H1 (cell line): ENCODE measurements at regions not wholly inside any gene's neighbourhood (a gene's known extent, or its start where the extent isn't known, plus 50 kb on each side); places are given as distances from the start of the nearest gene placed in this dataset.

Experiments used
- CTCF ChIA-PET: fragments of 300-600 bp; sonication (Branson Sonifier 250); formaldehyde crosslinking; loops from one replicate; lab custom pipeline; 2021; ENCODE audit not compliant: partially characterized antibody; lab: Charles Lee
- POLR2A ChIA-PET: fragments of 300-600 bp; sonication (Branson Sonifier 250); formaldehyde crosslinking; loops from one replicate; lab custom pipeline; 2021; ENCODE audit warnings: inconsistent platforms; ENCODE audit not compliant: partially characterized antibody; lab: Charles Lee
- DNase-seq, 2 experiments: peaks; one replicate each; pipeline versions ENCODE4 v3.0.0 to v3.0.0-alpha.2; 2010 to 2022; ENCODE audit warnings: low spot score in 2 of 2, low read depth in 1 of 2, mixed read lengths in 1 of 2
- FAIRE-seq: peaks from 2 replicates; lab custom pipeline; 2011; peaks lifted over from hg19 to GRCh38; lab: Jason Lieb, UNC
- H2AFZ ChIP-seq: 2 replicates; pipeline ENCODE4 v1.8.1; 2012; ENCODE audit warnings: low read length, inconsistent platforms
- H2AK5ac ChIP-seq: 2 replicates; pipeline ENCODE4 v1.6.1; 2013; ENCODE audit warnings: low read depth, low read length
- H2BK120ac ChIP-seq: replicated peaks from 2 replicates; pipeline ENCODE3; 2013; ENCODE audit warnings: low read depth, low read length, inconsistent platforms
- H2BK12ac ChIP-seq: 2 replicates; pipeline ENCODE4 v1.6.1; 2013; ENCODE audit warnings: low read depth, low read length
- H2BK15ac ChIP-seq: 2 replicates; pipeline ENCODE4 v1.6.1; 2013; ENCODE audit warnings: low read length
- H2BK20ac ChIP-seq: 2 replicates; pipeline ENCODE4 v1.6.1; 2013; ENCODE audit warnings: low read length
- H2BK5ac ChIP-seq: 2 replicates; pipeline ENCODE4 v1.6.1; 2013; ENCODE audit warnings: low read depth, low read length
- H3K14ac ChIP-seq: 2 replicates; pipeline ENCODE4 v1.6.1; 2013; ENCODE audit warnings: inconsistent platforms; ENCODE audit not compliant: insufficient read length
- H3K18ac ChIP-seq: 2 replicates; pipeline ENCODE4 v1.6.1; 2013; ENCODE audit warnings: low read length; ENCODE audit errors: extremely low read depth
- H3K23ac ChIP-seq: 2 replicates; pipeline ENCODE4 v1.6.1; 2013; ENCODE audit warnings: inconsistent platforms; ENCODE audit not compliant: insufficient read length
- H3K23me2 ChIP-seq: 2 replicates; pipeline ENCODE4 v1.6.1; 2013; ENCODE audit warnings: low read depth, low read length
- H3K27ac ChIP-seq: 2 replicates; pipeline ENCODE4 v1.6.1; 2011; ENCODE audit warnings: low read depth, low read length, inconsistent platforms
- H3K27me3 ChIP-seq, 4 experiments: replicated peaks in 1 of 4; 1 replicate in 1 of 4; 2 replicates in 3 of 4; pipeline versions ENCODE4 v1.6.1 to v1.8.1; 2011 to 2013; ENCODE audit warnings: low read length in 3 of 4, mild to moderate bottlenecking in 3 of 4, inconsistent platforms in 2 of 4, mixed read lengths in 2 of 4, moderate library complexity in 1 of 4; ENCODE audit not compliant: control insufficient read depth in 3 of 4, insufficient read depth in 3 of 4; ENCODE audit errors: extremely low read depth in 1 of 4
- H3K36me3 ChIP-seq, 4 experiments: 2 replicates each; pipeline versions ENCODE4 v1.6.1 to v1.8.1; 2011 to 2013; ENCODE audit warnings: mild to moderate bottlenecking in 4 of 4, low read length in 3 of 4, moderate library complexity in 2 of 4, control low read depth in 1 of 4, inconsistent platforms in 1 of 4; ENCODE audit not compliant: insufficient read depth in 4 of 4, control insufficient read depth in 2 of 4
- H3K4ac ChIP-seq: replicated peaks from 2 replicates; pipeline ENCODE3; 2013; ENCODE audit warnings: low read length, low read depth, mixed read lengths, inconsistent platforms; ENCODE audit not compliant: insufficient read length
- H3K4me1 ChIP-seq, 4 experiments: replicated peaks in 1 of 4; 1 replicate in 1 of 4; 2 replicates in 3 of 4; pipeline versions ENCODE4 v1.6.1 to v1.8.1; 2011 to 2013; ENCODE audit warnings: low read length in 3 of 4, inconsistent platforms in 2 of 4, mixed read lengths in 1 of 4; ENCODE audit not compliant: insufficient read depth in 4 of 4, control insufficient read depth in 3 of 4
- H3K4me2 ChIP-seq, 2 experiments: 2 replicates each; pipeline versions ENCODE4 v1.6.1 to v1.8.1; 2011 to 2013; ENCODE audit warnings: low read depth in 2 of 2, low read length in 2 of 2, control low read depth in 1 of 2, inconsistent platforms in 1 of 2, mild to moderate bottlenecking in 1 of 2; ENCODE audit not compliant: insufficient read depth in 1 of 2
- H3K4me3 ChIP-seq, 4 experiments: fragments of 200-600, 300-600 bp in 1 of 4; sonication (generic), shearing (Covaris generic), sonication (Bioruptor Twin) in 1 of 4; 2 replicates each; pipeline versions ENCODE4 v1.5.1 to v1.8.1; 2011 to 2016; ENCODE audit warnings: low read length in 4 of 4, low read depth in 3 of 4, control low read depth in 2 of 4, inconsistent platforms in 2 of 4, mild to moderate bottlenecking in 2 of 4, mixed read lengths in 1 of 4, moderate library complexity in 1 of 4; ENCODE audit not compliant: insufficient read depth in 2 of 4; ENCODE audit errors: extremely low read depth in 1 of 4
- H3K56ac ChIP-seq: replicated peaks from 2 replicates; pipeline ENCODE3; 2013; ENCODE audit warnings: low read depth, mild to moderate bottlenecking, mixed read lengths, low read length, inconsistent platforms; ENCODE audit not compliant: insufficient read length
- H3K79me1 ChIP-seq: 2 replicates; pipeline ENCODE4 v1.6.1; 2013; ENCODE audit warnings: low read depth, low read length, control low read depth
- H3K79me2 ChIP-seq, 2 experiments: 2 replicates each; pipeline versions ENCODE4 v1.6.1 to v1.8.1; 2012 to 2013; ENCODE audit warnings: low read length in 2 of 2, mild to moderate bottlenecking in 2 of 2, inconsistent platforms in 1 of 2; ENCODE audit not compliant: insufficient read depth in 2 of 2, control insufficient read depth in 1 of 2
- H3K9ac ChIP-seq, 4 experiments: replicated peaks in 1 of 4; 1 replicate in 1 of 4; 2 replicates in 3 of 4; pipeline versions ENCODE4 v1.6.1 to v1.8.1; 2011 to 2013; ENCODE audit warnings: low read depth in 3 of 4, low read length in 3 of 4, control low read depth in 2 of 4, mild to moderate bottlenecking in 2 of 4, moderate library complexity in 2 of 4, inconsistent platforms in 1 of 4; ENCODE audit errors: extremely low read depth in 1 of 4
- H3K9me3 ChIP-seq, 2 experiments: 2 replicates each; pipeline versions ENCODE4 v1.6.1 to v1.8.1; 2012 to 2013; ENCODE audit warnings: mild to moderate bottlenecking in 2 of 2, moderate library complexity in 2 of 2, control low read depth in 1 of 2, inconsistent platforms in 1 of 2, low read depth in 1 of 2, low read length in 1 of 2, mixed read lengths in 1 of 2; ENCODE audit not compliant: insufficient read depth in 2 of 2
- H4K20me1 ChIP-seq, 2 experiments: replicated peaks in 1 of 2; 2 replicates each; pipeline versions ENCODE3 to v1.8.1; 2011 to 2013; ENCODE audit warnings: inconsistent platforms in 2 of 2, low read length in 2 of 2, mild to moderate bottlenecking in 1 of 2; ENCODE audit not compliant: insufficient read depth in 2 of 2, control insufficient read depth in 1 of 2
- H4K5ac ChIP-seq: 2 replicates; pipeline ENCODE4 v1.6.1; 2013; ENCODE audit warnings: low read length, low read depth, mixed read lengths, inconsistent platforms; ENCODE audit not compliant: insufficient read length
- H4K8ac ChIP-seq: 2 replicates; pipeline ENCODE4 v1.8.0; 2013; ENCODE audit warnings: mild to moderate bottlenecking, moderate library complexity, low read length, inconsistent platforms; ENCODE audit not compliant: insufficient read depth; ENCODE audit errors: extremely low read depth
- H4K91ac ChIP-seq: replicated peaks from 2 replicates; pipeline ENCODE3; 2013; ENCODE audit warnings: low read length, mixed read lengths, inconsistent platforms; ENCODE audit not compliant: insufficient read length
- CHD1 ChIP-seq: IDR thresholded peaks from 2 replicates; pipeline ENCODE4 v1.6.1; 2012; ENCODE audit warnings: low read depth, low read length, improper control_type of control experiment
- CREB1 ChIP-seq: IDR thresholded peaks from 2 replicates; pipeline ENCODE4 v1.6.1; 2012; ENCODE audit warnings: inconsistent platforms
- EGR1 ChIP-seq: IDR thresholded peaks from 2 replicates; pipeline ENCODE4 v1.6.1; 2011; ENCODE audit warnings: low read depth, low read length, borderline replicate concordance
- POLR2A ChIP-seq, 2 experiments: IDR thresholded peaks; 1 replicate in 1 of 2; 2 replicates in 1 of 2; pipeline ENCODE4 v1.6.1; 2011; ENCODE audit warnings: low read depth in 2 of 2, low read length in 2 of 2, mild to moderate bottlenecking in 2 of 2; ENCODE audit errors: control extremely low read depth in 1 of 2
- SAP30 ChIP-seq: fragments of 300-600 bp; sonication (generic); IDR thresholded peaks from 2 replicates; pipeline ENCODE4 v1.7.1; 2012; ENCODE audit warnings: low read length, moderate library complexity, mild to moderate bottlenecking, inconsistent platforms; ENCODE audit not compliant: insufficient read depth, insufficient replicate concordance
- SP2 ChIP-seq: IDR thresholded peaks from 2 replicates; pipeline ENCODE4 v1.6.1; 2012; ENCODE audit warnings: mild to moderate bottlenecking, low read length, inconsistent platforms
- SUZ12 ChIP-seq: fragments of 200-600 bp; sonication (generic); IDR thresholded peaks from 2 replicates; pipeline ENCODE4 v1.6.1; 2012; ENCODE audit warnings: mild to moderate bottlenecking, inconsistent platforms, low read length, moderate library complexity, mixed read lengths
- TAF1 ChIP-seq: IDR thresholded peaks from 2 replicates; pipeline ENCODE4 v1.6.1; 2011; ENCODE audit warnings: mild to moderate bottlenecking, low read depth, low read length
- TBP ChIP-seq: IDR thresholded peaks from 2 replicates; pipeline ENCODE4 v1.6.1; 2011; ENCODE audit warnings: low read depth, low read length, improper control_type of control experiment
- ZNF274 ChIP-seq: IDR thresholded peaks from 2 replicates; pipeline ENCODE4 v1.7.0; 2012; ENCODE audit warnings: low read length, borderline replicate concordance; ENCODE audit errors: extremely low read depth
- WGBS, 2 experiments: shearing (Covaris generic) in 1 of 2; methylation state at CpG; one replicate each; pipeline versions ENCODE4 v1.1.6 to v1.1.7; 2013 to 2015; ENCODE audit warnings: low lambda C conversion rate in 2 of 2, mixed read lengths in 2 of 2, inconsistent platforms in 1 of 2, low coverage in 1 of 2, missing lambda C conversion rate in 1 of 2; ENCODE audit not compliant: insufficient replicate concordance in 2 of 2, insufficient coverage in 1 of 2, insufficient read length in 1 of 2; ENCODE audit errors: extremely low coverage in 1 of 2, missing lambda C conversion rate in 1 of 2; 5-methylcytosine and 5-hydroxymethylcytosine counted together
- TF ChIP-seq, protein P1 (sequence below): IDR thresholded peaks from 2 replicates; pipeline ENCODE4 v1.6.1; 2011; ENCODE audit warnings: low read depth, mild to moderate bottlenecking, low read length; ENCODE audit not compliant: insufficient read depth
- TF ChIP-seq, protein P2 (sequence below): IDR thresholded peaks from 2 replicates; pipeline ENCODE4 v1.6.1; 2012; ENCODE audit warnings: inconsistent platforms
- TF ChIP-seq, protein P3 (sequence below): IDR thresholded peaks from 2 replicates; pipeline ENCODE4 v1.6.1; 2012; ENCODE audit warnings: inconsistent platforms

DNA sequence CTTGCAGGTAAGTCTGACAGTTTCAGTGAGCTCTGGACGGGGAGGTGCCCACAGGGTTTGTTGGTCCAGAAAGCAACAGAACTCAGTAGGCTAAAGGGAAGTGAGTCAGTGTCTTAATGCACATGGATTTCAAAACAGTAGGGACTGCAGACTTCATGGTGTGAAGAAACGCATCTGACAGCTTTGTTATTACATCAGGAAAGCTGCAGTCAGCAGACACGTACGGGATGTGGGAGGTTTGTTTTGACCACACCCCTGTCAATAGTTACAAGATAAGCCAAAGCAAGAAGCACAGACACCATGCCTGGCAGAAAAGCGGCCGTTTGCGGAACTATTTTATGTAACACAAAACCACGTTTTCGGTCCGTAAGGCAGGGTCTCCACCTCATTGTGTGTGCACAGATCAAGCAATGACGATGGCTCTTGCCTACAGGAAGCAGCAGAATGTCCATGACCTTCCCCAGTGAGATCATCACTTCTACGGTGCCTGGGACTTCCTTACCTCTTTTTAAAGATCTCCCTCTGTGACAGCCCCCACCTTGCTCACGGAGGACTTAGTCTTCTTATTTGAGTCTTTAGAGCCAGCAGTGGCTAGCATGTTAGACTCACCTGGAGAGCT is 58.2 kb upstream of the FTH1 start:
- no peak overlapping the region for H4K91ac ChIP-seq
- H2BK5ac ChIP-seq, result no peak overlapping the region
- no peak overlapping the region for H2BK12ac ChIP-seq
- H3K27me3 ChIP-seq, result no peaks in the 10 kb centered on the region; a peak in 1 of 7 replicates
- no peak overlapping the region for H3K4me2 ChIP-seq
- WGBS, 2 experiments, result 86% methylated on average over 13 of the region's 13 CpGs; no CpG with 5 or more reads in 1 of the 2 experiments
- no peaks in the 10 kb centered on the region for H4K20me1 ChIP-seq
- H3K79me2 ChIP-seq, result no peaks in the 10 kb centered on the region
- H3K9ac ChIP-seq, result no peak overlapping the region
- FAIRE-seq (no peak), DNase-seq (no peak)
- ChIA-PET CTCF (interaction anchor here (0.8 to 1.3 kb wide), 4 partner anchors 53 to 128 kb away, joined by 3 to 6 read pairs (median 3); no protein-coding TSS in a partner anchor), POLR2A (interaction anchor here (1.1 to 1.3 kb wide), 2 partner anchors 25 to 58 kb away, joined by 3 to 5 read pairs; partner anchors contain the start of gene FTH1)
- H3K4ac ChIP-seq, result no peak overlapping the region
- peaks cover 2 to 8% of the 10 kb centered on the region in 2 experiments; a peak in 3 of 4 replicates for H3K9me3 ChIP-seq
- H3K36me3 ChIP-seq, result no peaks in the 10 kb centered on the region
- no peak overlapping the region for H3K14ac ChIP-seq
- H2BK15ac ChIP-seq, result no peak overlapping the region
- H3K4me3 ChIP-seq, result no peak overlapping the region
- no peak overlapping the region for H3K56ac ChIP-seq
- H2AFZ ChIP-seq, result no peak overlapping the region
- no peak overlapping the region for H3K18ac ChIP-seq
- no peaks in the 10 kb centered on the region for H3K79me1 ChIP-seq
- H2BK20ac ChIP-seq, result no peak overlapping the region
- no peaks in the 10 kb centered on the region for H3K23me2 ChIP-seq
- H2AK5ac ChIP-seq, result no peak overlapping the region
- no peak overlapping the region for H2BK120ac ChIP-seq
- no peak overlapping the region for H3K23ac ChIP-seq
- no peak overlapping the region for H4K8ac ChIP-seq
- no peak overlapping the region for H3K27ac ChIP-seq
- no peak overlapping the region for H4K5ac ChIP-seq
- H3K4me1 ChIP-seq, result peaks cover 0 to 3% (median 3%) of the 10 kb centered on the region in 4 experiments; a peak in 3 of 7 replicates
- TF ChIP-seq, protein P1, sequence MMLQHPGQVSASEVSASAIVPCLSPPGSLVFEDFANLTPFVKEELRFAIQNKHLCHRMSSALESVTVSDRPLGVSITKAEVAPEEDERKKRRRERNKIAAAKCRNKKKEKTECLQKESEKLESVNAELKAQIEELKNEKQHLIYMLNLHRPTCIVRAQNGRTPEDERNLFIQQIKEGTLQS, result no peak
- TF ChIP-seq SAP30, result no peak
- TF ChIP-seq, protein P2, sequence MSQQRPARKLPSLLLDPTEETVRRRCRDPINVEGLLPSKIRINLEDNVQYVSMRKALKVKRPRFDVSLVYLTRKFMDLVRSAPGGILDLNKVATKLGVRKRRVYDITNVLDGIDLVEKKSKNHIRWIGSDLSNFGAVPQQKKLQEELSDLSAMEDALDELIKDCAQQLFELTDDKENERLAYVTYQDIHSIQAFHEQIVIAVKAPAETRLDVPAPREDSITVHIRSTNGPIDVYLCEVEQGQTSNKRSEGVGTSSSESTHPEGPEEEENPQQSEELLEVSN, result no peak
- TF ChIP-seq SUZ12, result no peak
- TF ChIP-seq SP2, result no peak
- no peak for TF ChIP-seq POLR2A (IDR thresholded peaks at IDR 0.05; ENCODE audit: control extremely low read depth in 1 of 2, low read depth in 2 of 2, low read length in 2 of 2)
- TF ChIP-seq EGR1, result no peak
- TF ChIP-seq ZNF274, result no peak
- TF ChIP-seq TAF1, result no peak
- TF ChIP-seq, protein P3, sequence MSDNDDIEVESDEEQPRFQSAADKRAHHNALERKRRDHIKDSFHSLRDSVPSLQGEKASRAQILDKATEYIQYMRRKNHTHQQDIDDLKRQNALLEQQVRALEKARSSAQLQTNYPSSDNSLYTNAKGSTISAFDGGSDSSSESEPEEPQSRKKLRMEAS, result no peak
- no peak for TF ChIP-seq CREB1
- TF ChIP-seq TBP, result no peak
- no peak for TF ChIP-seq CHD1
